GM19240 (cell line): ENCODE measurements at regions not wholly inside any gene's neighbourhood (a gene's known extent, or its start where the extent isn't known, plus 50 kb on each side); places are given as distances from the start of the nearest gene placed in this dataset.
"Not testable (repeated sequence)": the region's sequence is repeated elsewhere in the genome, so short reads cannot be mapped to it uniquely, and the experiment has no call there.

Experiments used
- DNase-seq: peaks from one replicate; pipeline ENCODE4 v3.0.0; 2011; ENCODE audit warnings: low spot score; ENCODE audit not compliant: insufficient read length

- no peak for DNase-seq
Observed at GRCh38 chr10:80750268-80750667, 212.6 kb downstream of the SH2D4B start.

DNA sequence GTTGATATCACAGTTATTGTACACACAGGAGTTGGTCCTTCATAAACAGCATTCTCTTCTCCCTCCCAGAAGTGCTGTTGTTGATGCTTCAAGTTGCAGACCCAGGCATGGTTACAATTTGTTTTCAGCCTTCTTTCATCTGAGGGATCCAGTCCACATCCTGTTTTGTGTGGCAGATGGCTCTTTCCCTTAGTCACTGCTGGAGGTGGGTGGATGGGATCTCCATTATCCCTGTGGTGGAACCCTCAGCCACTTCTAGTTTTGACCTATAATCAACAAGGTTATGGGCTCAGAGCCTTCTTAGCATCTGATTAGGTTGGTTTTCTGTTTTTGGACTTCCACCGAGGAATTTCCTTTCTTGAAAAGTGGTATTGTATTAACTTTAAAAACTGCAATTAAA is 214.2 kb downstream of the SH2D4B start:
- no peak for DNase-seq

GRCh38 chr10:80753612-80754011 is 215.9 kb downstream of the SH2D4B start:
- no peak for DNase-seq

DNA sequence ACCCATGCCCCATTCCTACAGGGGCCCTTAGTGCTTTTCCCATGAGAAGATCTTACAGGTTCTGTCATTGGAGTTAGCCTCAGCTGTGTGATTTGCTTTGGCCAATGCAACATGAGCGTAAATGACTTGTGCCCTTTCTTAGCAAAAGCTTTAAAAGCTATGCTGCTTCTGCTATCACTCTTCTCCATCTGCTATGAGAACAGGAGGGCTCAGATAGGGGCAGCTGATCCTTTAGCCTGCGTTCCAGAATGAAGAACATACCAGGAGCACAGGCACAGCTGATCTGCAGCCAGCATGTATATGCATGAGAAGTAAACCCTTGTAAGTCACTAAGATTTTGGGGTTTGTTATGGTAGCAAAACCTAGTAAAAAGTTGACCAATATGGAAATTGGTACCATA is 218.2 kb downstream of the SH2D4B start:
- DNase-seq, result no peak

DNA sequence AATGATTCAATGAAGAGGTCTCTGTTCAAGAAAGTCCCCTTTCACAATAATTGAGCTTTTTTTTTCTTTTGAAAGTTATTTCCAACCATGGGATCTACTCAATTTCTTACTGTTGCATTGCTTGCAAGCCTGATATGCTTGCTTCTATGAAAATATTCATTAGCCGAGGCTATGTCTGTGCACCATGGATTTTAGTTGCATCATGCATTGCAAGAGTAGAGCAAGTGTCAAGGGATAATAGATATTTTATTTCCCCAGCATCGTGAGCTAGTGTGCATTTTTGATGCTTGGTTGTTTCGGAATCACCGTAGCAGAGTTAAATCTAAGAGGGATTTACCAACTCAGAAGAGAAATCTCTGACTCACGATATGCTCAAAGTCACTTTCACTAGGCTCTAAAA is 222.0 kb downstream of the SH2D4B start:
- DNase-seq, result no peak

- DNase-seq, result no peak
Observed at GRCh38 chr10:80760914-80761371, 223.2 kb downstream of the SH2D4B start.

DNA sequence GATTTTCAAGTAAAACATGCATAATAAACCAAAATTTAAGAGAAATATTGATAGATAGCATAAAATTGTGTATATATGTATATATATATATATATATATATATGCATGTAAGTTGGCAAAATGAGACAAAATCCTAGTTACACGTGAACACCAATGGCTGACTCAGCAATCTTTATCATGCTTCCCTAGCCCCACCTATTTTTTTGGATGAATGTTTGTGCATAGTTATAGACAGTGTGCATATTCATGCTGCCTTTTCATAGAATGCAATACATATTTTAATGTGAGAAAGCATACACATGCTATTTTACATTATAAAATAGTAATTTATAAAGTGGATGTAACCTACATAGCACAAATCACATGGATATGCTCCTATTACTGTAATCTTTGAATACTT is 230.3 kb downstream of the SH2D4B start:
- DNase-seq, result no peak

DNA sequence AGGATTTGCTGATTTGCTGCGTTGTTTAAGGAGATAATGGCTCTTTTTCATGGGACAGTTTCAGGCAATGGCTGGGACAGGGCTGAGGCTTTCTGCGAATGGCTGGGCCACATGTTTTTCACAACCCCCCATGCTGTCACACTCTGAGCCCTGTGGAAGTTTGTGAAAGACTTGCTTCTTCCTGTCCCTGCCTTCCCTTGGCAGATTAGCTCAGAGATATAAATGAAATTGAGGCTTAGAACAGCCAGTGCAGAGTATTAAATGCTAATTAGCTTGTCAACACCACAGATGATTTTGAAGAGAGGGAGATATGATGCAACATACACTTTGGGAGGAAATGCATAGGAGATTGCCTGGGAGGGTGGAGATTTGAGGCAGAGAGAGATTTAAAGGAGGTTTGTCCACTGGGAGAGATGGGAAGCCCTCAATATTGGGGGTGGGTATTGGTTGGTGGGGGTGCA is 232.0 kb downstream of the SH2D4B start:
- DNase-seq, result no peak

DNA sequence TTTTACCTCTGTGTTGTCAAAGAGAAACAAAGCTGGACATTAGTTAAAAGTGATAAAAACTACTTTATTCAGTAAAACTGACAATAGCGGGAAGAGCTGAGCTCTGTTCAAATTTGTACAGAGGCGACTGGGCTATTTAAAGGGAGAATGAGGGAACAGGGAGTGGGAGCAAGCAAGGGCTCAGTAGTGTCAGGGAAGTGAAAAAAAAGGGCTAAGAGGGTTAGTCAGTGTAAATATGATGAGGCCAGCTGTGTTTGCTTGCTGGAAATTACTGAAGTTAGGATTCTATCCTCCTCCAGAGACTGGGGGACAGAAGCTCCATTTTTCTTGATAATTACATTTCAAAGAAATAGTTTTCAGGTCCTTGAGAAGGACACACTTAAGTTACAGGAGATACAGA is 232.5 kb downstream of the SH2D4B start:
- DNase-seq, result no peak

DNA sequence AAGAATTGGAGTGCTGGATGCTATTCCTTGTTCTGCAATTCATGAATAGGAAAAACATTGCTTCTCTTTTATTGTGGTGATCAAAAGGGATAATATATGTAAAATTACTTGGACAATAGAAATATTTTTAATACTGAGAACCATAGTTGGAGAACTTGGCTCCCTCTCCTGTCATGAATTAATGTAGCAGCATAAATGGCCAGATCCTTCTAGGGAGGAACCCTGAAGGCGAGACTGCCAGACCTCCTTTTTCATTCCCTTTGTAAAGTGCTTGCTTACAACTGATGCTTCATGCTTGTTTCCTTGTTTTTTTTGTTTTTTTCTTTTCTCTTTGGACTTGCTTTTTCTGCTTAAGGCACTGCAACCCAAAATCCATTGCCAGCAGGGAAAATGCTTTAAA is 233.6 kb downstream of the SH2D4B start:
- no peak for DNase-seq

DNA sequence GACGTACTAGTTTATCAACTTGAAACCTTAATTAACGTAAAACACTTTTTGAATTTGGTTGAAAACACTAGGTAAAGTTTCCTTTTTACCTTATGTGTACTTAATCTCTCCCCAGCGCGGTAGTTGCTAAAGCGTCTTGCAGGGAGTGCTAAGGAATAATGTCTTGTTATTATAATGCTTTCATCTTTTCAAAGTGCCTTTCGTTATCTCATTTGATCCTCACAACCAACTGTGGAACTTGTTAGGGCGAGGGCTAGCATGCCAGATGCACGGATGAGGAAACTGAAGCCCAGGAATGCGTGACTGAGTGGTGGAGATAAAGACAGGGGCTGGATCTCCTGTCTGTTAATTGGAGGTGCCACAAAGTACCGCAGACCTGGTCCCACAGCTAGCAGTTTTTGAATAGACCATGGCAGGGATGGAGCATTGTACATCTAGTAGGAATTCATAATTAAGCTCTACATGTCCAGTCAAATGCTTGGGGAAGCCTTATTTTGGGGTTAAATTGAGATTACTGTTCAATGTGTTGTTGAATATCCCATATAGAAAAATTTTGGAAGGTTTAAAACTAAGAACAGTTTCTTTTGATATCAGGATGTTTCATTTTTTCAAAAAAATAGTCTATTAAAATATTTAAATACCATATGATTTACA is 234.3 kb downstream of the SH2D4B start:
- DNase-seq, result no peak

DNA sequence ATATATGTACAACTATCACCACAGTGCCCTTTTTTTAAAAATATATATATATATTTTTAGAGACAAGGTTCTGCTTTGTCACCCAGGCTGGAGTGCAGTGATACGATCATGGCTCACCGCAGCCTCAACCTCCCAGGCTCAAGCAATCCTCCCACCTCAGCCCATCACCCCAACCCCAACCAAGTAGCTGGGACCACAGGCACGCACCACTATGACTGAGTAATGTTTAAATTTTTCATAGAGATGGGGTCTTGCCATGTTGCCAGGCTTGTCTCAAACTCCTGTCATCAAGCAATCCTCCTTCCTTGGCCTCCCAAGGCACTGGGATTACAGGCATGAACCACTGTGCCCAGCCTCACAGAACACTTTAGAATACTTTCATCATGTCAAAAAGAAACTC is 234.9 kb downstream of the SH2D4B start:
- DNase-seq, result no peak

DNA sequence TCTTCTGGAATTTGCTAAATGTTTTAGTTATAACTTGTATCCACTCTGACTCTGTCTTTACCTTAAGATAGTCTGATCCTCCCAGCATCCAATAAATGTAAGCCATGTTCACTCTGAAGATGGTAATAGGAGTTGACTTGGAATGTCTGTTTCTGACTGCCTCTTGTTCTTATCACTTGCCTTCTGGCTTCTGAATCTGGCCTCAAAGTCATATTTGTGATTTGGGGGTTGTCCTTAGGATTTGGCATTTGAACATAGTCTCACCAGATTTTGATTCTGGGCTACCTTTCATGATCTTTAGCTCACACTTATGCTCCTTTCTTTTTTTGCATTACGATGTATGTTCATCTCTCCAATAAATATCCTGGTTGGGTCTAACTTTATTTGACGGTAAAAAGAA is 247.0 kb downstream of the SH2D4B start:
- DNase-seq, result no peak

GRCh38 chr10:80786322-80786721 is 248.6 kb downstream of the SH2D4B start:
- no peak for DNase-seq

GRCh38 chr10:80787952-80788351 is 250.2 kb downstream of the SH2D4B start:
- no peak for DNase-seq

DNA sequence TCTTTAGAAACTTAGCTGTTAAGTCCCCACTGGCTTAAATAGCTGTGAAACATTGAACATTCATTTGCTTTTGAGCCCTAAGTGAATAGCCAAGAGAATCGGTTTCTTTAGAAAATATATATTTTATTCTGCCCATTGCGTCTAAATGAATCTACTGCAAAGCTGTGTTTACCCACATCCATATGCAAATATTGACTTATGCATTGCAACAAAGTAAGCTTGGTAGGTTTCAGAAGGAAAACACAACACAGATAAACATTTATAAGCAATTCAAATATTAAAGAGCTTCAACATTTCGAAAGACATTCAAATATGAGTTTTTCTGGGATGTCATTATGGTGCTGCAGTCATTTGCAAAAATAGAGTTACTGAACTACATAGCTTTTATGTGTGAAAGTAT is 257.3 kb downstream of the SH2D4B start:
- no peak for DNase-seq

GRCh38 chr10:80805343-80806020 is 267.8 kb downstream of the SH2D4B start:
- DNase-seq, result no peak

DNA sequence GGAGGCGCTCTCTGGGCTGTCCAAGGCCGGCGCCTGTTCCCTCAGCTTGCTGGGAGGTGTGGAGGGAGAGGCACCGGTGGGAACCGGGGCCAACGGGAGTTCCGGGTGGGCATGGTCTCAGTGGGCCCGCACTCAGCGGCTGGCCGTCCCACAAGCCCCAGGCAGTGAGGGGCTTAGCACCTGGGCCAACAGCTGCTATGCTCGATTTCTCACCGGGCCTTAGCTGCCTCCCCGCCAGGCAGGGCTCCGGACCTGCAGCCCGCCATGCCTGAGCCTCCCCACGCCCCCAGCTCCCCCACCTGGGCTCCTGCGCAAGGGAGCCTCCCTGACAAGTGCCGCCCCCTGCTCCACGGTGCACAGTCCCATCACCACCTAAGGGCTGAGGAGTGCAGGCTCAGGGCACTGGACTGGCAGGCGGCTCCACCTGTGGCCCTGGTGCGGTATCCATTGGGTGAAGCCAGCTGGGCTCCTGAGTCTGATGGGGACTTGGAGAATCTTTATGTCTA is 276.5 kb downstream of the SH2D4B start:
- no peak for DNase-seq

DNA sequence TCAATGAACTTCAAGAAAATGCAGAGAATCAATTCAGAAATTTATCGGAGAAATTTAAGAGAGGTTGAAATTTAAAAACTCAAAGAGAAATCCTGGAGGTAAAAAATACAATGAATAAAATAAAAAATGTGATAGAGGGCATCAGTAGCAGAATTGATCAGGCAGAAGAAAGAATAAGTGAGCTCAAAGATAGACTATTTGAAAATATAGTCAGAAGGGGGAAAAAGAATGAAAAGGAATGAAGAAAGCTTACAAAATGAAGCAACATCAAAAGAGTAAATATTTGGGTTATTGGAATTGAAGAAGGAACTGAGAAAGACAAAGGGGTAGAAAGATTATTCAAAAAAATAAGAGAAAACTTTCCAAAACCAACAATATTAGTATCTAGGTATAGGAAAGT is 291.4 kb downstream of the SH2D4B start:
- DNase-seq, result no peak

GRCh38 chr10:80829562-80829961 is 291.9 kb downstream of the SH2D4B start:
- no peak for DNase-seq

DNA sequence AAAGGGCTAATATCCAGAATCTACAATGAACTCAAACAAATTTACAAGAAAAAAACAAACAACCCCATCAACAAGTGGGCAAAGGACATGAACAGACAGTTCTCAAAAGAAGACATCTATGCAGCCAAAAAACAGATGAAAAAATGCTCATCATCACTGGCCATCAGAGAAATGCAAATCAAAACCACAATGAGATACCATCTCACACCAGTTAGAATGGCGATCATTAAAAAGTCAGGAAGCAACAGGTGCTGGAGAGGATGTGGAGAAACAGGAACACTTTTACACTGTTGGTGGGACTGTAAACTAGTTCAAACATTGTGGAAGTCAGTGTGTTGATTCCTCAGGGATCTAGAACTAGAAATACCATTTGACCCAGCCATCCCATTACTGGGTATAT is 295.0 kb downstream of the SH2D4B start:
- not testable (repeated sequence) for DNase-seq

- DNase-seq, result no peak
Observed at GRCh38 chr10:80855348-80855971, 317.8 kb downstream of the SH2D4B start.

- DNase-seq, result no peak
Observed at GRCh38 chr10:80856186-80856585, 318.5 kb downstream of the SH2D4B start.
